NCI-H82 (cell line): ENCODE measurements at regions not wholly inside any gene's neighbourhood (a gene's known extent, or its start where the extent isn't known, plus 50 kb on each side); places are given as distances from the start of the nearest gene placed in this dataset.
"Not testable (repeated sequence)": the region's sequence is repeated elsewhere in the genome, so short reads cannot be mapped to it uniquely, and the experiment has no call there.

Source experiments
- DNase-seq: peaks from one replicate; lab custom pipeline; 2025; lab: John Stamatoyannopoulos, UW

DNA sequence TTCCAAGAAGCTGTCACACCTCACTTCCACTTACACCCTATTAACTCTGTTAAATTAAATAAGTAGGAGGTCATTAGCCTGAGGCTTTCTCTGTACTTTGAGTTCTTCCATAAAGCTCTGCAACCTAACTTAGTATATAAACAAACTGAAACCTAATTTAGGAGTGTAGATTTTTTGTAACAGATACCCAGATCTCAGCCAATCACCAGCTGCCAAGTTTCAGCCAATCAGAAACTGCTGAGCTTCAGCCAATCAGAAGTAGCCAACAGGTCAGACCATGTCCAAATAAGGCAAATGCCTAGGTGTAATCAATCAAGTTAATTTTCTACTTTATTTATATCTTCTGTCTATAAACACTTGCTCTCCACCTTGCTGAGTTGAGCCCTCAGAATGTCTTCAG, 142.7 kb upstream of the SULF2 start:
- DNase-seq, result no peak

DNA sequence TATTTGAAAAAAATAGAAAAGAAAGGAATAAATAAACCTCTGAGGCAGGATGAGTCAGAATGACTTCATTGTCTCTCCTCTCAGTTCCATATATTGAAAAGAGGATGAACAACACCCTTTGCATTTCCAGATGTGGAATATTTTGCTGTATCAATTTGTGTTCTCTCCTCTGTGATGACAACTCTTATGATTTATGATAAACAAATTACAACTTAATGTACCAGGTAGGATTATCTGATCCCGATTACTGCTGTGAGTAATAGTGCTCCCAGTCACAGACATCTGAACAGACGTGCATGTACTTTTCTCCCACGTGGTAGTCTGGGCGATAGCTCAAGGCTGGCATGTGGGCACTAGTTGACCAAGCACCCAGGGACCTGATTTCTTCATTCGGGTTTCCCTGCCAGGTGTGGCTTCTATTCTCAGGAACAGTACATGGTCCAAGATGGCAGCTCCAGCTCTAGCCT, 142.1 kb upstream of the SULF2 start:
- DNase-seq, result no peak

GRCh38 chr20:47926731-47927130, 141.4 kb upstream of the SULF2 start:
- no peak for DNase-seq

- DNase-seq, result no peak
Measured at GRCh38 chr20:47925593-47925992, 140.3 kb upstream of the SULF2 start.

GRCh38 chr20:47922269-47922668, 137.0 kb upstream of the SULF2 start:
- no peak for DNase-seq

DNA sequence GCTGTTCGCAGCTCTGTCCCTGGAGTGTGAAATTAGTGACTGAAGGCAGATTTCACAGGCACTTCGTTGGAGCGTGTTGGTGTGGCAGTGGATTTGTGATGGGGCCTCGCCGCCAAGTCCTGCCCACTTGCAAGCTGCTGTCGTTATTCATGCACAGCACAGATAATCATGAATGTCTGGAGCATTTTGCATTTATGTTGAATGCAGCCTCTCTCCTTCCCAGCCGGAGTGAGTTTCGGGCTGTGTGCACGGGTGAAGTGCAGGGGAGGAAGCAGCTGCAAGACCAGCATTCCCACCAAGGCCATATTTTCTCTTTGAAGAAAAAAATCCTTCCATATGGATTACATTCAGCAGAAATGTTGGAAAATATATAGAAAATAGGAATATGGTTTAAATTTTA, 136.5 kb upstream of the SULF2 start:
- not testable (repeated sequence) for DNase-seq

DNA sequence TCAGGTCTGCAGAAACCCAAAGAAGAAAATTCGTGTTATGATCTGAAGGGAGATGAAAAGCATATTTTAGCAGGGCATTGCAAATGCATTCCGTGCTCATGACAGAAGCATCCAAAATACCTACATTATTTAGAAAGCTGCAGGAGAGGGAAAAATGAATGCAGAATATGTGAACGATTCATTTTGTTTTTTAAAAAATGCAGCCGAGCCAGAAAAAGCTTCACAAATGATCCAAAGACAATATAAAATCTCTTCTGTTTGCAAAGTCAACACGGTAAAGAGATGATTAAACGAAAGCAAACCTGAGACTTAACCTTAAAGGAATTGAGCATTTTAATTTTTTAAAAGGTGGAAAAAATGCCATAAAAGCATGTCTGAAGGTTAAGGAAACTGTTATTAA, 136.1 kb upstream of the SULF2 start:
- DNase-seq, result no peak

- no peak for DNase-seq
Measured at GRCh38 chr20:47917549-47918070, 132.3 kb upstream of the SULF2 start.

DNA sequence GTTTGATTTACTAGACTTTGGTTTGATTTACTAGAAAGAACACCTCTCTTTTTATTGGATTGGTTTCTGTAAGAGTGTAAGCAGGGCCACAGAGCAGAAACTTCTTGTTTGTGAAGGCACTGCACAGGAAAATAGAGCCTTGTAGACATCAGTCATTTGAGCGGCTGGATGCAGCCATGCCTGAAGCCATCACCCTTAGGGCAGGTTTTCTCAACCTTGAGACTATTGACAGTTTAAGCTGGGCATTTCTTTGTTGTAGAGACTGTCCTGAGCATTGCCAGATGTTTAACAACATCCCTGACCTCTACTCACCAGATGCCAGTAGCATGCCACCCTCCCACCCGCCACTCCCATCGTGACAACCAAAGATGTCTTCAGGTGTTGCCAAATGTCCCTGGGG, 130.2 kb upstream of the SULF2 start:
- DNase-seq, result no peak

DNA sequence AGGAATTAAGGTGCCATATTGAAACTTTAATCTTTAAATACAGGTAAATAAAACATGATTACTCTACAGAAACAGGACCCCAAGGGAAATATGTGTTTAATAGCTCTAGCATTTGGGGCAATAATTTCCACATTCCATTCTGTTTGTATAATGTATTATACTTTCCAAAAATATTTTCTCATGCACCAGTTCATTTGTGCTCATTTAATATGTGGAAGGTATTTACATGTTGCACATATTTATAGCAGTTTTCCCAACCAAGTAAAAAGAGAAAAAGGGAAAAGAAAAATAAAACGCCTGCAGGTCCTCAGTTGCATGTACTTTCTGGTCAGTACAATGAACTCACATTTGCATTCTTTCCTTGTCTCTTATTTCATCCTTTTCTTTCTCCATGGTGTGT, 129.5 kb upstream of the SULF2 start:
- no peak for DNase-seq

DNA sequence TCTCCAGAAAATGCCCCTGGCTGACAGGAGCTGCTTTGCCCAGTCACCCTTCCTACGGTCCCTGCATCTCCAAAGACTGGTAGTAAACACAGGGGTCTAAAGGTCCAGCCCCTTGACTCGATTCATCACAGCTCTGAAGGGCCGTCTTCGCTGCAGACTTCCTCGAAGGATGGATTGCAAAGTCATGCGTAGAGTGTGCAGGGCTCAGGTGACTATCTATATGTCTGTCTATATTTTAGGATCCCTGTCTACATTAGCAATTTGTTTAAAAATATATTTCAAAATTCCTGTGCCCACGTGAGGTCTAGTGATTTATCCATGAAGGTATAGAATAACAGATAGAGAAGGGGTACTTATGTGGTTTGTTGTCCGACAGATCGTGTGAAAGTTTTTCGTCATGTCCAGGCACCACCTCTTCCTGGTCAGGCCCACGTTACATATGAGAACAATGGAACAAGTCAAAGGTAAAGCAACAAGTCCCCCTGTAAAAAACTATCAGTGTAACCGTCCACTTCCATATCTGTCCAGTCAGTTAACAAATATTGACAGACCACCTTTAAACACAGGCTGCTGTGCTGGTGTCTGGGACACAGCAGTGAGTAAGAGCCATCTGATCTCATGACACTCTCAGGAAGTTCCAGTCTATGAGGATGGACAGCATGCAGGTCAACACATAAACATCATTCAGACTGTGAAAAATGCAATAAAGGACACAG, 127.7 kb upstream of the SULF2 start:
- not testable (repeated sequence) for DNase-seq

DNA sequence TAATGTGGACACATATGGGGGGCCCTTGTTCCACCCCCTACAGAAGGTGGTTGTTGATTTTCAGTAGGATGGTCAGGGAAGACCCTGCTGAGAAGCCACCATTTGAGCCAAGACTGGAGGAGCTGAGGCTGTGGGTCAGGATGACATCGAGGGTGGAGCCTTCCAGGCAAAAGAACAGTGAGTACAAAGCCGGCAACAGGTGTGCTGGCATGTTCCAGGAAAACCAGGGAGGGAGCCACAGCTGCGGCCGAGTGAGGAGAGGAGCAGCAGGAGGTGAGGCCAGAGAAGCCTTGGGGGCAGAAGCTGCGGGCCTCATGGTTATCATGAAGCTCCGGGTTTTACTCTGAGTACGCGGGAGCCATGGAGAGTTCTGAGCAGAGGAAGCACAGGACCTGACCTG, 126.9 kb upstream of the SULF2 start:
- DNase-seq, result not testable (repeated sequence)

- peak; percentile 69 for DNase-seq
Measured at GRCh38 chr20:47909696-47910369, 124.6 kb upstream of the SULF2 start.

DNA sequence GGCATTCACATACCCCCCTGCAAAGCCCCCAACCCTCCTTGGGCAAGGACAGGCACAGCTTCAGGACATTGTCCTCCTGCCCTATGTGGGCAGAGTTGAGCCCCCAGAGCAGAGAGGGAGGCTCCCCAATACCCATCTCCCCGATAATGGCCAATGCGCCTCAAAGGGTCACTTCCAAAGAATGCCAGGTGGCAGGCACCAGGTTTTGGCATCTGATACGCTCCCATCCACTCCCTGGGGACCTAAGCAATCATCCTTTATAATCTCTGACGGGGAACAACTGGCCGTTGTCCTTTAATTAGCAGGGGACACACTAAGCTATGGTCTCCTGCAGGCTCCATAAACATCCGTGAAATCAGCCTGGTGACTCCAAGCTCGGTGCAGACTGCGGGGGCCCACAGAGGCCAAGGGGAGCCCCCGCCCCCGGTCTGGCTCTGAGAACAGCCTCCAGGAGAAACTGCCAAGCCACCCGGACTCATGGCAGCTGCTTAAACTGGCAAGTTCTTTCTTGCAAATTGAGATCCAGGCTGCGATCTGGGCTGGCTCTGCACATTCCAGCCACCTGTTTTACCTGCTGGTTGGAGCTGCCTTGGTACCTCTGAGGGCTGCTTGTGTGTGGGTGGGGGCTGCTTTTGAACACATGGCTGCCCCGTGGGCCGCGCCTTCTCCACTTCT, 123.2 kb upstream of the SULF2 start:
- DNase-seq, result peak; percentile 89

DNA sequence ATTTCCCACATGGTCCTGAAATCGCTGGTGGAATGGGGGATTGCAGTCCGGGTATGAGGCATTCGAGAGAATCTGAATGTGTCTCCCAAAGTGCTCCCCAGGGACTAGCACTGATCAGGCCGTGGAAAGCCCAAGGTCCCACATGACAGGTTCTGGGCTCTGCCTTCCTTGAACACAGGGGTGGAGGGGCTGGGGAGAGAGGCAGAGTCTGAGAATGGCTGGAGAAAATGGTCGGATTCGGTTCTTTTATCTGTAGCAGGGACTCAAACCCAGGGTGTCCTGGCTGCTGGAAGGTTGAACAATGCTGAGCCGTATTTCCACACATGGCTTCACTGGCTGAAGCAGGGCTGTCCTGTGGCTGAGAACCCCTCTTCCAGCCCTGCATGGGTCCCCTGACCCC, 122.7 kb upstream of the SULF2 start:
- peak; percentile 73 for DNase-seq

GRCh38 chr20:47907031-47907675, 121.9 kb upstream of the SULF2 start:
- peak; percentile 39 for DNase-seq

GRCh38 chr20:47906348-47906660, 121.0 kb upstream of the SULF2 start:
- DNase-seq, result no peak

GRCh38 chr20:47905628-47906347, 120.5 kb upstream of the SULF2 start:
- peak; percentile 89 for DNase-seq

DNA sequence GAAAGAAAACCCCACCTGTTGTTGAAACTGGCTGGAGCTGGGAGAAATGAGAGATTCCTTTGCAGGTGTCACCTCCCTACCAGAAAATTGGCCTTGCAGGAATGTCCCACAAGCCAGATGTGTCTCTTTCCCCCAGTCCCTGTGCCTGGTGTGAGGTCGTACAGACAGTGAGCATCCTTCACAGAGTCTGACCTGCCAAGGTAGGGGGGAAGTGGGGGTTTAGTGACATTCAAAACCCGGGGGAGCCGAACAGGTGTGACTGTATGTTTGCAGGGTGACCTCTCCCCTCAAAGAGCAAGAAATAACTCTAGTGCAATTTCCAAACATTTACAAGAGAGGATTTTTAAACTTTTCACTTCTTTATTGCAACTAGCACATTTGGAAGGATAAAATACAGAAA, 117.7 kb upstream of the SULF2 start:
- not testable (repeated sequence) for DNase-seq

DNA sequence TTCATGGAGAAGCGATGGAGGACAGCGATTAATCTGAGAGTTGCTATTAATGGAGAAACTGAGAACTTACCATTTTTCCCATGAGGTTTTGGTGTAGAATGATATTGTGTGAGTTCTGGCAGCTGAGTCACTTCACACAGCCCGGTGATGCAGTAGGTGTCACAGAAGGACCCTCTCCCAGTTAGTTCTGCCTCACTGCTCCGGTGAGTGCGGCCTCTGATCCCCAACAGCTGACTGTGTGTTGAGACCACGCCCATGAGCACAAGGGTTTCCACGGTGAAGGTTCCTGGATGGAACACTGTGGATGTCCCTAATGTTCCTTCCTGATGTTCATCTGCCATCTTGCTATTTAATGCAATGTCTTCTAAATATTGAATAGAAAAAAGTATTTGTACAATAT, 114.0 kb upstream of the SULF2 start:
- not testable (repeated sequence) for DNase-seq

DNA sequence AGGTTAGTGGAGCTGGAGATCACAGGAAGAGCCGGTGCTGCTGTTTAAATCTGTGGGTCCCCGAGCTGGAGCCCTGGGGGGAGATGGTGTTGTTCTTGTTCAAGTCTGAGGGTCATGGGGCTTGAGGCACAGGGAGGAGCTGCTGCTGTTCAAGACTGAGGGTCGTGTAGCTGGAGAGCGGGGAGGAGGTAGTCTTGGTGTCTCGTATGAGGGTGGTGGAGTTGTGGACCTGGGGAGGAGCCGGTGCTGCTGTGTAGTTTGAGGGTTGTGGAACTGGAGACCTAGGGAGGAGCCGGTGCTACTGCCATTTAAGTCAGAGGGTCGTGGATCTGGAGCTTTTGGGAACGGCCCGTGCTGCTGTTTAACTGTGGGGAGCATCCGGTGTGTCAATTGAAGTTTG, 112.2 kb upstream of the SULF2 start:
- no peak for DNase-seq

GRCh38 chr20:47892681-47893080, 107.4 kb upstream of the SULF2 start:
- not testable (repeated sequence) for DNase-seq
